Kidney (tissue), 10 donors: ENCODE measurements at regions not wholly inside any gene's neighbourhood (a gene's known extent, or its start where the extent isn't known, plus 50 kb on each side); places are given as distances from the start of the nearest gene placed in this dataset.
"Not testable (repeated sequence)": the region's sequence is repeated elsewhere in the genome, so short reads cannot be mapped to it uniquely, and the experiment has no call there.

ENCODE experiments used
- DNase-seq, 5 donors: peaks; one replicate each; pipeline ENCODE4 v3.0.0-alpha.2; 2013 to 2020
- FAIRE-seq: peaks from 2 replicates; lab custom pipeline; 2012; peaks lifted over from hg19 to GRCh38; lab: Jason Lieb, UNC
- H3K27ac ChIP-seq, 2 donors: one replicate each; pipeline ENCODE4 v1.7.0; 2013; ENCODE audit warnings: low read depth in 2 of 2, low read length in 2 of 2, inconsistent platforms in 1 of 2
- H3K27me3 ChIP-seq: one replicate; pipeline ENCODE4 v1.7.1; 2013; ENCODE audit warnings: low read length, inconsistent platforms; ENCODE audit not compliant: control insufficient read depth, insufficient read depth
- H3K36me3 ChIP-seq, 3 donors: one replicate each; pipeline versions ENCODE4 v1.7.0 to v1.7.1; 2013; ENCODE audit warnings: low read length in 3 of 3, control low read depth in 1 of 3, inconsistent platforms in 1 of 3; ENCODE audit not compliant: insufficient read depth in 3 of 3, control insufficient read depth in 2 of 3
- H3K4me1 ChIP-seq, 3 donors: one replicate each; pipeline versions ENCODE4 v1.7.0 to v1.7.1; 2013; ENCODE audit warnings: low read length in 3 of 3, inconsistent platforms in 1 of 3, low read depth in 1 of 3; ENCODE audit not compliant: control insufficient read depth in 2 of 3, insufficient read depth in 2 of 3
- H3K4me3 ChIP-seq, 3 donors: one replicate each; pipeline versions ENCODE4 v1.7.0 to v1.8.1; 2013; ENCODE audit warnings: low read length in 3 of 3, control low read depth in 1 of 3, inconsistent platforms in 1 of 3
- H3K9ac ChIP-seq, 3 donors: one replicate each; pipeline versions ENCODE4 v1.7.0 to v1.7.1; 2013; ENCODE audit warnings: low read length in 3 of 3, control low read depth in 1 of 3, inconsistent platforms in 1 of 3
- H3K9me3 ChIP-seq, 3 donors: one replicate each; pipeline versions ENCODE4 v1.7.0 to v1.7.1; 2013; ENCODE audit warnings: low read length in 3 of 3, control low read depth in 1 of 3, inconsistent platforms in 1 of 3; ENCODE audit not compliant: control insufficient read depth in 2 of 3, insufficient read depth in 1 of 3
- intact Hi-C: fragments of 100-400 bp; cut with DNase I; formaldehyde crosslinking; loops from one replicate; pipeline ENCODE4 v1.11.1; 2022
- donor health status: control.
- donor health status: control.
- donor health status: DM: yes; HTN: yes; CAD: no.
- donor health status: Normal renal cell carcinoma (clear cell type).

GRCh38 chr16:29355339-29356059 is 51.0 kb downstream of the NPIPB11 start:
- FAIRE-seq, H3K4me1 ChIP-seq, H3K36me3 ChIP-seq, H3K27me3 ChIP-seq, DNase-seq, H3K9ac ChIP-seq, intact Hi-C loops, H3K9me3 ChIP-seq, H3K4me3 ChIP-seq, H3K27ac ChIP-seq: not testable (repeated sequence)

GRCh38 chr16:29354449-29354848 is 52.1 kb downstream of the NPIPB11 start:
- intact Hi-C loops, H3K9ac ChIP-seq, H3K36me3 ChIP-seq, H3K9me3 ChIP-seq, FAIRE-seq, H3K27ac ChIP-seq, H3K27me3 ChIP-seq, DNase-seq, H3K4me1 ChIP-seq, H3K4me3 ChIP-seq: not testable (repeated sequence)

- FAIRE-seq, H3K36me3 ChIP-seq, H3K27me3 ChIP-seq, intact Hi-C loops, H3K4me1 ChIP-seq, H3K27ac ChIP-seq, H3K4me3 ChIP-seq, H3K9me3 ChIP-seq, H3K9ac ChIP-seq, DNase-seq: not testable (repeated sequence)
Measured at GRCh38 chr16:29352617-29352999, 53.9 kb downstream of the NPIPB11 start.

GRCh38 chr16:29351970-29352616 is 54.4 kb downstream of the NPIPB11 start:
- H3K9ac ChIP-seq, H3K27me3 ChIP-seq, H3K36me3 ChIP-seq, FAIRE-seq, H3K9me3 ChIP-seq, H3K4me3 ChIP-seq, H3K4me1 ChIP-seq, intact Hi-C loops: not testable (repeated sequence)
- peak overlapping the region; percentile 57 to 65 for H3K27ac ChIP-seq
- peak in 1 of 5 donors; percentile 30 for DNase-seq

GRCh38 chr16:29351271-29351969 is 55.1 kb downstream of the NPIPB11 start:
- intact Hi-C loops, H3K4me3 ChIP-seq, DNase-seq, H3K36me3 ChIP-seq, FAIRE-seq, H3K9ac ChIP-seq, H3K27me3 ChIP-seq, H3K9me3 ChIP-seq, H3K4me1 ChIP-seq: not testable (repeated sequence)
- H3K27ac ChIP-seq = peak overlapping the region; percentile 57 to 65

GRCh38 chr16:29349966-29350365 is 56.5 kb downstream of the NPIPB11 start:
- H3K9me3 ChIP-seq, intact Hi-C loops, FAIRE-seq, H3K4me1 ChIP-seq, H3K9ac ChIP-seq, H3K27me3 ChIP-seq, H3K36me3 ChIP-seq, H3K27ac ChIP-seq, H3K4me3 ChIP-seq: not testable (repeated sequence)
- peak in 2 of 5 donors; percentile 45 to 88 for DNase-seq

GRCh38 chr16:29348748-29349147 is 57.8 kb downstream of the NPIPB11 start:
- H3K4me3 ChIP-seq, DNase-seq, H3K27me3 ChIP-seq, H3K9me3 ChIP-seq, FAIRE-seq, H3K4me1 ChIP-seq, intact Hi-C loops, H3K9ac ChIP-seq, H3K27ac ChIP-seq, H3K36me3 ChIP-seq: not testable (repeated sequence)

GRCh38 chr16:29348123-29348690 is 58.3 kb downstream of the NPIPB11 start:
- H3K27me3 ChIP-seq, FAIRE-seq, H3K27ac ChIP-seq, H3K36me3 ChIP-seq, H3K4me1 ChIP-seq, DNase-seq, intact Hi-C loops, H3K9me3 ChIP-seq, H3K9ac ChIP-seq, H3K4me3 ChIP-seq: not testable (repeated sequence)
